ENCODE measurements at regions not wholly inside any gene's neighbourhood (a gene's known extent, or its start where the extent isn't known, plus 50 kb on each side); places are given as distances from the start of the nearest gene placed in this dataset.

DNA sequence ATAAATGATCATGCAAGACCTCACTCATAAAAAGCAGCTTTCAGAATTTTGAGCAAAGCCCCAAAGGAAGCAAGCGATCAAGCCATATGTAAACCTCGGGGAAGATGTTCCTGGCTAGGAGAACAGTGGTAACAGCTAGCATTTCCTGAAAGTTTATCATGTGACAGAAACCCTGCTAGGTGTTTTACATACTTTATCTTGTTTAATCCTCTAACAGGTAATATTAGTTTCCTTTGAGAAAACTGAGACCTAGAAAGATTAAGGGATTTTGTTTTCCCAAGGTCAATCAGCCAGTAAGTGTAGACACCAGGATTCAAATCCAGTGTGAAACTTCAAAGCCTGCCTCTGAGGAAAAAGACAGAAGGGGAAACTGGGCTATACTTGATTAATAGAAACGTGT lies 362.4 kb upstream of the MAF start:
- Histone ChIP-seq H2AFZ (ENCODE audit: low read depth, low read length, severe bottlenecking) (no peak overlapping the region), H3K27ac (ENCODE audit: low read depth, low read length) (no peak overlapping the region), H3K9me2 (replicated peaks; ENCODE audit: insufficient read depth, low read length) (no peaks in the 10 kb centered on the region), H3K27me3 (ENCODE audit: low read length) (no peaks in the 10 kb centered on the region), H3K4me2 (ENCODE audit: low read depth, low read length, poor library complexity, severe bottlenecking) (no peak overlapping the region), H3K9me3 (ENCODE audit: insufficient read depth, low read length) (no peaks in the 10 kb centered on the region), H3K79me2 (ENCODE audit: insufficient read depth, low read length) (no peaks in the 10 kb centered on the region), H3F3A (ENCODE audit: insufficient read depth) (no peaks in the 10 kb centered on the region), H3K36me3 (ENCODE audit: low read length) (no peaks in the 10 kb centered on the region), H4K20me1 (ENCODE audit: low read depth, low read length) (no peaks in the 10 kb centered on the region), H3K4me3 (ENCODE audit: insufficient read depth, low read length, poor library complexity, severe bottlenecking) (no peak overlapping the region), H3K9ac (ENCODE audit: low read length) (no peak overlapping the region)
- TF ChIP-seq, protein P1, sequence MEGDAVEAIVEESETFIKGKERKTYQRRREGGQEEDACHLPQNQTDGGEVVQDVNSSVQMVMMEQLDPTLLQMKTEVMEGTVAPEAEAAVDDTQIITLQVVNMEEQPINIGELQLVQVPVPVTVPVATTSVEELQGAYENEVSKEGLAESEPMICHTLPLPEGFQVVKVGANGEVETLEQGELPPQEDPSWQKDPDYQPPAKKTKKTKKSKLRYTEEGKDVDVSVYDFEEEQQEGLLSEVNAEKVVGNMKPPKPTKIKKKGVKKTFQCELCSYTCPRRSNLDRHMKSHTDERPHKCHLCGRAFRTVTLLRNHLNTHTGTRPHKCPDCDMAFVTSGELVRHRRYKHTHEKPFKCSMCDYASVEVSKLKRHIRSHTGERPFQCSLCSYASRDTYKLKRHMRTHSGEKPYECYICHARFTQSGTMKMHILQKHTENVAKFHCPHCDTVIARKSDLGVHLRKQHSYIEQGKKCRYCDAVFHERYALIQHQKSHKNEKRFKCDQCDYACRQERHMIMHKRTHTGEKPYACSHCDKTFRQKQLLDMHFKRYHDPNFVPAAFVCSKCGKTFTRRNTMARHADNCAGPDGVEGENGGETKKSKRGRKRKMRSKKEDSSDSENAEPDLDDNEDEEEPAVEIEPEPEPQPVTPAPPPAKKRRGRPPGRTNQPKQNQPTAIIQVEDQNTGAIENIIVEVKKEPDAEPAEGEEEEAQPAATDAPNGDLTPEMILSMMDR (IDR thresholded peaks at IDR 0.05; ENCODE audit: insufficient read depth, low read length, poor library complexity, severe bottlenecking), result no peak
- TF ChIP-seq EZH2phosphoT487 (conservative IDR thresholded peaks at IDR 0.05; ENCODE audit: low read length), result no peak

DNA sequence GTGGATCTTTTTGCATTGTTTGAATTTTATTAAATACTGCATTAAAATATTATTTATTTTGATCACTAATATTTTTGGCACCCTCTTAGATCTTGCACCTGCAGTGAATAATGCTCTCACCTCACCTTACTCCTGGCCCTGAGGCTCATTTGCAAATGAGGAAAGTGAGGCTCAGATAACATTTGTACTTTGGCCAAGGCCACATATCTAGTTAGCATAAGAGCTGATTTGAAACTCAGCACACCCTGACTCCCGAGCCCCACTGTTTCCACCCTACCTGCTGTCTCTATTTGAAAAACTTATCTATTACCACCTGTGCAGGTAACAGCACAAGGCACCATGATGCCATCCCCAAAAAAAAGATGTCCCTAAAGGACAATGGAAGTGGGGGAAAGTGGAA lies 358.7 kb upstream of the MAF start:
- H3F3A ChIP-seq (ENCODE audit: insufficient read depth), result no peaks in the 10 kb centered on the region
- H3K4me3 ChIP-seq (ENCODE audit: insufficient read depth, low read length, poor library complexity, severe bottlenecking), result no peak overlapping the region
- TF ChIP-seq EZH2phosphoT487 (conservative IDR thresholded peaks at IDR 0.05; ENCODE audit: low read length), result no peak
- TF ChIP-seq, protein P1 (IDR thresholded peaks at IDR 0.05; ENCODE audit: insufficient read depth, low read length, poor library complexity, severe bottlenecking), result no peak
- no peaks in the 10 kb centered on the region for H3K9me2 ChIP-seq (replicated peaks; ENCODE audit: insufficient read depth, low read length)
- no peak overlapping the region for H2AFZ ChIP-seq (ENCODE audit: low read depth, low read length, severe bottlenecking)
- no peaks in the 10 kb centered on the region for H3K27me3 ChIP-seq (ENCODE audit: low read length)
- no peaks in the 10 kb centered on the region for H3K36me3 ChIP-seq (ENCODE audit: low read length)
- no peaks in the 10 kb centered on the region for H3K79me2 ChIP-seq (ENCODE audit: insufficient read depth, low read length)
- no peaks in the 10 kb centered on the region for H4K20me1 ChIP-seq (ENCODE audit: low read depth, low read length)
- H3K27ac ChIP-seq (ENCODE audit: low read depth, low read length), result no peak overlapping the region
- H3K9ac ChIP-seq (ENCODE audit: low read length), result no peak overlapping the region
- no peak overlapping the region for H3K4me2 ChIP-seq (ENCODE audit: low read depth, low read length, poor library complexity, severe bottlenecking)
- no peaks in the 10 kb centered on the region for H3K9me3 ChIP-seq (ENCODE audit: insufficient read depth, low read length)

- Histone ChIP-seq H4K20me1 (ENCODE audit: low read depth, low read length) (no peaks in the 10 kb centered on the region), H3K9me3 (ENCODE audit: insufficient read depth, low read length) (no peaks in the 10 kb centered on the region), H3K4me2 (ENCODE audit: low read depth, low read length, poor library complexity, severe bottlenecking) (no peak overlapping the region), H3K27ac (ENCODE audit: low read depth, low read length) (no peak overlapping the region), H3K79me2 (ENCODE audit: insufficient read depth, low read length) (no peaks in the 10 kb centered on the region), H3F3A (ENCODE audit: insufficient read depth) (no peaks in the 10 kb centered on the region), H2AFZ (ENCODE audit: low read depth, low read length, severe bottlenecking) (no peak overlapping the region), H3K4me3 (ENCODE audit: insufficient read depth, low read length, poor library complexity, severe bottlenecking) (no peak overlapping the region), H3K9me2 (replicated peaks; ENCODE audit: insufficient read depth, low read length) (no peaks in the 10 kb centered on the region), H3K27me3 (ENCODE audit: low read length) (no peaks in the 10 kb centered on the region), H3K36me3 (ENCODE audit: low read length) (no peaks in the 10 kb centered on the region), H3K9ac (ENCODE audit: low read length) (no peak overlapping the region)
- no peak for TF ChIP-seq EZH2phosphoT487 (conservative IDR thresholded peaks at IDR 0.05; ENCODE audit: low read length)
Measured at GRCh38 chr16:79954921-79955705, 354.6 kb upstream of the MAF start.

- Histone ChIP-seq H3K9me3 (ENCODE audit: insufficient read depth, low read length) (no peaks in the 10 kb centered on the region), H3K9me2 (replicated peaks; ENCODE audit: insufficient read depth, low read length) (no peaks in the 10 kb centered on the region), H3K4me3 (ENCODE audit: insufficient read depth, low read length, poor library complexity, severe bottlenecking) (no peak overlapping the region), H3F3A (ENCODE audit: insufficient read depth) (no peaks in the 10 kb centered on the region), H3K79me2 (ENCODE audit: insufficient read depth, low read length) (no peaks in the 10 kb centered on the region), H4K20me1 (ENCODE audit: low read depth, low read length) (no peaks in the 10 kb centered on the region), H3K36me3 (ENCODE audit: low read length) (no peaks in the 10 kb centered on the region), H3K27me3 (ENCODE audit: low read length) (no peaks in the 10 kb centered on the region), H3K9ac (ENCODE audit: low read length) (no peak overlapping the region), H3K27ac (ENCODE audit: low read depth, low read length) (no peak overlapping the region), H2AFZ (ENCODE audit: low read depth, low read length, severe bottlenecking) (no peak overlapping the region), H3K4me2 (ENCODE audit: low read depth, low read length, poor library complexity, severe bottlenecking) (no peak overlapping the region)
- TF ChIP-seq EZH2phosphoT487 (conservative IDR thresholded peaks at IDR 0.05; ENCODE audit: low read length), result no peak
- TF ChIP-seq, protein P1 (IDR thresholded peaks at IDR 0.05; ENCODE audit: insufficient read depth, low read length, poor library complexity, severe bottlenecking), result no peak
Measured at GRCh38 chr16:79950932-79951719, 350.6 kb upstream of the MAF start.

All from SU-DHL-6 (cell line).